Activated CD8-positive, alpha-beta memory T cell treated with anti-CD3 and anti-CD28 coated beads, Interleukin-2, amount 10 ng/mL, durations not matched to agents 7 days and 5 days (primary cell): ENCODE measurements at regions not wholly inside any gene's neighbourhood (a gene's known extent, or its start where the extent isn't known, plus 50 kb on each side); places are given as distances from the start of the nearest gene placed in this dataset.

Experiments
- ATAC-seq: fragments of 150-1000 bp; cut with Tn5 transposase; one replicate; pipeline ENCODE4 v1.10.0; 2021; ENCODE audit warnings: moderate library complexity
- CTCF ChIA-PET: fragments of 350-600 bp; sonication (Branson Sonifier 250); formaldehyde crosslinking; loops from one replicate; lab custom pipeline; 2021; ENCODE audit warnings: antibody characterized with exemption; lab: Charles Lee
- DNase-seq: peaks from one replicate; pipeline ENCODE4 v3.0.0-alpha.2; 2020
- H3K27ac Mint-ChIP-seq: one replicate; pipeline ENCODE4 v1.8.0; 2021; ENCODE audit warnings: mild to moderate bottlenecking, mixed read lengths
- H3K27me3 Mint-ChIP-seq: one replicate; pipeline ENCODE4 v1.8.0; 2021; ENCODE audit warnings: mixed read lengths
- H3K36me3 Mint-ChIP-seq: one replicate; pipeline ENCODE4 v1.8.0; 2021; ENCODE audit warnings: mild to moderate bottlenecking, mixed read lengths
- H3K4me1 Mint-ChIP-seq: one replicate; pipeline ENCODE4 v1.8.0; 2021; ENCODE audit warnings: mixed read lengths
- H3K4me3 Mint-ChIP-seq: one replicate; pipeline ENCODE4 v1.8.0; 2021; ENCODE audit warnings: mild to moderate bottlenecking, moderate library complexity, mixed read lengths
- H3K9me3 Mint-ChIP-seq: one replicate; pipeline ENCODE4 v1.8.0; 2022; ENCODE audit warnings: low read depth, mixed read lengths

GRCh38 chr11:130601764-130602460 is 153.5 kb downstream of the ADAMTS15 start:
- no peaks in the 10 kb centered on the region for H3K4me1 Mint-ChIP-seq
- ATAC-seq, result no peak
- DNase-seq, result no peak
- H3K27me3 Mint-ChIP-seq, result no peaks in the 10 kb centered on the region
- no peak overlapping the region for H3K27ac Mint-ChIP-seq
- H3K9me3 Mint-ChIP-seq, result no peaks in the 10 kb centered on the region
- no peaks in the 10 kb centered on the region for H3K36me3 Mint-ChIP-seq
- no peak overlapping the region for H3K4me3 Mint-ChIP-seq
- CTCF ChIA-PET, result no interaction called here

DNA sequence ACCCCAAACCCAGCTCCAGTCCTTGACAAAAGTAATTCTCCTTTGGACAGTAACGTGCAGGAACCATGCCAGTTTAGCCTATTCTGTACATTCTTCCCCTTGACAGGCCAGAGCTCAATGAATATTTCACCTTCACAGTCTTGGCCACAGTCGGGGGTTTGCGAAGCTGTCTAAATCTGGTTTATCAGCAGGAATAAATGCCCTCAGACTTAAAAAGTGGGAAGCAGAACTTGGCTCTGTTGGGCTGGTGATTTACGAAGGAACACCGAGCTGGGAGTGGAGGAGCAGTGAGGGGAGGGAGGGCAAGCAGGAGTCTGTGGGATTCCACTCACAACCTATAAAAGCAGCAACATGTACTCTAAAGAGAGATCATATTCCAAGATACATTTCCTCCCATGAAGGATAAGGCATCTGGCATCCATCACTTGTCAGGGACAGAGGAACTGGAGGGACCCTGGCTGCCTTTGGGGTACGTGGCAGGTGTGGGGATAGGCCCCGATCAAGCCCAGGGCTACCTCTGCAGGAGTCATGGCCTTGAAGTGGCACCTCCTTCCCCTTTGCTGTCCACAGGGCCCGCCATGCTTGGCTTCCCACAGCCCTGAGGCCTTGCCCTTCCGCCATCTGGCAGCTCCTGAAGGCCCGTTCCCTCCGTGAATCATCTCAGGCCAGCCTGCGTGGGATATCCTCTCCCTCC is 154.3 kb downstream of the ADAMTS15 start:
- no peaks in the 10 kb centered on the region for H3K27me3 Mint-ChIP-seq
- H3K36me3 Mint-ChIP-seq, result no peaks in the 10 kb centered on the region
- ATAC-seq (no peak), DNase-seq (no peak)
- no peak overlapping the region for H3K4me3 Mint-ChIP-seq
- H3K4me1 Mint-ChIP-seq, result no peaks in the 10 kb centered on the region
- no peak overlapping the region for H3K27ac Mint-ChIP-seq
- CTCF ChIA-PET, result interaction anchor here (0.6 kb wide), 1 partner anchor 155 kb away, joined by 3 read pairs; no protein-coding TSS in a partner anchor
- H3K9me3 Mint-ChIP-seq, result no peaks in the 10 kb centered on the region

- H3K9me3 Mint-ChIP-seq, result no peaks in the 10 kb centered on the region
- H3K4me1 Mint-ChIP-seq, result no peaks in the 10 kb centered on the region
- no peak for DNase-seq
- H3K27me3 Mint-ChIP-seq, result no peaks in the 10 kb centered on the region
- H3K36me3 Mint-ChIP-seq, result no peaks in the 10 kb centered on the region
- CTCF ChIA-PET, result no interaction called here
- H3K4me3 Mint-ChIP-seq, result no peak overlapping the region
- no peak for ATAC-seq
- no peak overlapping the region for H3K27ac Mint-ChIP-seq
These were observed 155.0 kb downstream of the ADAMTS15 start for GRCh38 chr11:130603335-130603906.

- H3K27me3 Mint-ChIP-seq, result no peaks in the 10 kb centered on the region
- H3K4me3 Mint-ChIP-seq, result no peak overlapping the region
- ATAC-seq (no peak), DNase-seq (no peak)
- H3K36me3 Mint-ChIP-seq, result no peaks in the 10 kb centered on the region
- H3K27ac Mint-ChIP-seq, result no peak overlapping the region
- CTCF ChIA-PET, result no interaction called here
- no peaks in the 10 kb centered on the region for H3K4me1 Mint-ChIP-seq
- H3K9me3 Mint-ChIP-seq, result no peaks in the 10 kb centered on the region
These were observed 156.2 kb downstream of the ADAMTS15 start for GRCh38 chr11:130604606-130605005.

DNA sequence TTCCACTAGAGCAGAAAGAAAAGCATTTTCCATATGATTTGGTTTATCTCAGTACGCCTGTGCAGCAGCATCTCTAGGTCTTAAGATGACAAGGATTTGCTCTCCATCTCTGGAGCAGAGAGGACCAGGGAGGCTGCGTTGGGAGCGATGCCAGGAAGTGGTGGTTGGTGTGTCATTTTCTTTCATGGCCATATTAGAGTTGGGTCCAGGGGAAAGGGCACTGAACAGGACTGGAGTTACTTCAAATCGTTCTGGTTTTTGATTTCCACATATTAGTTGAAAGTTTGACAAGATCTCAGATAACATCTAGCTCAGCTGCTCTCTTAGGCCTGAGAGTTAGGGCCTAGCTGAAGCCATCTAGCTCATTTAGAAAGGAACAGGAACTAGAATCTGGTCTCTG is 157.7 kb downstream of the ADAMTS15 start:
- no peaks in the 10 kb centered on the region for H3K9me3 Mint-ChIP-seq
- no peaks in the 10 kb centered on the region for H3K4me1 Mint-ChIP-seq
- no peak overlapping the region for H3K27ac Mint-ChIP-seq
- no peak for ATAC-seq
- H3K4me3 Mint-ChIP-seq, result no peak overlapping the region
- no peaks in the 10 kb centered on the region for H3K27me3 Mint-ChIP-seq
- CTCF ChIA-PET, result no interaction called here
- H3K36me3 Mint-ChIP-seq, result no peaks in the 10 kb centered on the region
- no peak for DNase-seq

DNA sequence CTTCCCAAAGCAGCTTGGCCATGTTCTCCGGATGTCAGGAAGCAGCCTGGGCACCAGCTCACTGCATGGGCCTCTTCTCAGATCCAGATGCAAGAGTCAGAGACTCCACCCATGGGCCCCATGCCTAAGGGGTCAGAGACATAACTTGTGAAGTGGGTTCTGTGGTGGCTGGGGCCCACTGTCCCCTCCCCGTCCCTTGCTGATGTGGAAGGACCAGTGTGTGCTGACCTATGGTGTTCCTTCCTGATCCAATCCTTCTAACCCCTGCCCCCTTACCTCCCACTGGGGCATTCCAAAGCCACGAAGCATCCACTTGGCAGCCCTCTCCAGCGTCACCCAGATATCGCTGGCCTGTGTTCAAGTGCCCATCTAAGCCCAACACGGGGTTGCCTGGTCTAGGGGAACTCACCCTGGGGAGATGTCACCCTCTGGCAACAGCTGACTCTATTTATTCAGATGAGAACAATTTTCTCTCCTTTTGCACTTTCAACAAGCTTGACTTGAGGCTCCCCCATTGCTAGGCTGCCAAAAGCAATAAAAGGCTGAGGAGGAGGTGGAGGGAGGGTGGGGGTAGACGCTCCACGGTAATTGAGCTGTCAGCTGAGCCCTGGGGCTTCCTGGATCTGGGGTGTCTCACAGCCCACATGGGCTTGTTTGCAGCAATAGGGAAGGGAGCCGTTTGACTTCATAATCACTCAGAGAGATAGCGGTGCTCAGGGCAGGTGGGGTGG is 158.5 kb downstream of the ADAMTS15 start:
- Mint-ChIP-seq H3K4me3 (no peak overlapping the region), H3K9me3 (no peaks in the 10 kb centered on the region), H3K36me3 (no peaks in the 10 kb centered on the region), H3K27ac (no peak overlapping the region), H3K27me3 (no peaks in the 10 kb centered on the region), H3K4me1 (no peaks in the 10 kb centered on the region)
- ATAC-seq (no peak), DNase-seq (no peak)
- CTCF ChIA-PET, result no interaction called here

DNA sequence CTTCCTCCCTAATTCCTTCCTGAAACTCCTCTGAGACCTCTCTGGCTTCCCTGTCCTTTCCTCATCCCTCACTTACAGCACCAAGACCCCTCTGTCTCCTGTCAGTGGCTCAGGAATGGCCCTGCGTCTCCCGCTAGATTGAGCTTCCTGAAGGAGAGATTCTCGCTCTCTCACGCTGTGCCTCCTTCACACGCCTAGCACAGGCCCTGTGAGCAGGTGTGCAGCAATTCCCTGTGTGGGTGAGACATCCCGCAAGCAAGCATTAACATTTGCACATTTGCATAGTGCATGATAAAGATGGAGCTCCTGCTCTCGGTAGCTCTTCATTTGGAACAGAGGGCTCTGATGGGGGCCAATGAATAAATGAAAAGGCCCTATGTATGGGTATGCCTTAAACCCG is 159.8 kb downstream of the ADAMTS15 start:
- Mint-ChIP-seq H3K36me3 (no peaks in the 10 kb centered on the region), H3K4me3 (no peak overlapping the region), H3K9me3 (no peaks in the 10 kb centered on the region), H3K4me1 (no peaks in the 10 kb centered on the region), H3K27ac (no peak overlapping the region), H3K27me3 (no peaks in the 10 kb centered on the region)
- DNase-seq, result no peak
- CTCF ChIA-PET, result no interaction called here
- ATAC-seq, result no peak

GRCh38 chr11:130609121-130610035 is 160.9 kb downstream of the ADAMTS15 start:
- H3K4me3 Mint-ChIP-seq, result no peak overlapping the region
- H3K4me1 Mint-ChIP-seq, result no peaks in the 10 kb centered on the region
- H3K27ac Mint-ChIP-seq, result no peak overlapping the region
- H3K9me3 Mint-ChIP-seq, result no peaks in the 10 kb centered on the region
- no peak for DNase-seq
- CTCF ChIA-PET, result no interaction called here
- ATAC-seq, result no peak
- H3K36me3 Mint-ChIP-seq, result no peaks in the 10 kb centered on the region
- H3K27me3 Mint-ChIP-seq, result peaks cover 5% of the 10 kb centered on the region

GRCh38 chr11:130611791-130612251 is 163.4 kb downstream of the ADAMTS15 start:
- H3K36me3 Mint-ChIP-seq, result no peaks in the 10 kb centered on the region
- H3K4me3 Mint-ChIP-seq, result no peak overlapping the region
- DNase-seq (no peak), ATAC-seq (no peak)
- no peaks in the 10 kb centered on the region for H3K9me3 Mint-ChIP-seq
- H3K27ac Mint-ChIP-seq, result no peak overlapping the region
- peaks cover 5% of the 10 kb centered on the region for H3K27me3 Mint-ChIP-seq
- CTCF ChIA-PET, result no interaction called here
- no peaks in the 10 kb centered on the region for H3K4me1 Mint-ChIP-seq

- Mint-ChIP-seq H3K36me3 (no peaks in the 10 kb centered on the region), H3K9me3 (no peaks in the 10 kb centered on the region), H3K27ac (no peak overlapping the region), H3K4me3 (no peak overlapping the region), H3K4me1 (no peaks in the 10 kb centered on the region), H3K27me3 (peaks cover 5% of the 10 kb centered on the region)
- CTCF ChIA-PET, result no interaction called here
- DNase-seq, result no peak
- no peak for ATAC-seq
These were observed 163.9 kb downstream of the ADAMTS15 start for GRCh38 chr11:130612291-130612851.

GRCh38 chr11:130613396-130613795 is 165.0 kb downstream of the ADAMTS15 start:
- CTCF ChIA-PET, result no interaction called here
- DNase-seq (no peak), ATAC-seq (no peak)
- H3K4me3 Mint-ChIP-seq, result no peak overlapping the region
- H3K27ac Mint-ChIP-seq, result no peak overlapping the region
- H3K36me3 Mint-ChIP-seq, result no peaks in the 10 kb centered on the region
- peaks cover 7% of the 10 kb centered on the region for H3K27me3 Mint-ChIP-seq
- H3K9me3 Mint-ChIP-seq, result no peaks in the 10 kb centered on the region
- no peaks in the 10 kb centered on the region for H3K4me1 Mint-ChIP-seq

DNA sequence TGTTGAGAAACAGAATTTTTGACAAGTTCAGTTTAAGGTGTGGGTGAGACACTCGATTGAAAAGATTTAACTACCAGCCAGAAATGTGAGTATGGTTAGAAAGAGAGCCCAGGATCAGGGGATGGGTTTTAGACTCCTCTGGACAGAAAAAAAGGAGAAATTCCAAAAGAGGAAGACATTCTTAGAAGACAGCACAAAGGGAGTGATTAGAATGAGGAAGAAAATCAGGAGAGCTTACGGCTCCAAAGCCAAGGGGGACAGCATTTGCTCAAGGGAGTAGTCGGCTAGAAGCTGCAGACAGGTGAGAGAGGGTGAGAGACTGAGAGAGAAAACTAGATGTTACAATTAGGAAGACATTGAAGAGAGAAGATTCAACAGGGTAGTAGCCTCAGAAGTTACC is 166.1 kb downstream of the ADAMTS15 start:
- CTCF ChIA-PET, result no interaction called here
- ATAC-seq, result no peak
- no peaks in the 10 kb centered on the region for H3K9me3 Mint-ChIP-seq
- peaks cover 11% of the 10 kb centered on the region for H3K27me3 Mint-ChIP-seq
- H3K27ac Mint-ChIP-seq, result no peak overlapping the region
- DNase-seq, result no peak
- no peaks in the 10 kb centered on the region for H3K36me3 Mint-ChIP-seq
- H3K4me1 Mint-ChIP-seq, result no peaks in the 10 kb centered on the region
- no peak overlapping the region for H3K4me3 Mint-ChIP-seq
